ENCODE measurements at regions not wholly inside any gene's neighbourhood (a gene's known extent, or its start where the extent isn't known, plus 50 kb on each side); places are given as distances from the start of the nearest gene placed in this dataset.

DNA sequence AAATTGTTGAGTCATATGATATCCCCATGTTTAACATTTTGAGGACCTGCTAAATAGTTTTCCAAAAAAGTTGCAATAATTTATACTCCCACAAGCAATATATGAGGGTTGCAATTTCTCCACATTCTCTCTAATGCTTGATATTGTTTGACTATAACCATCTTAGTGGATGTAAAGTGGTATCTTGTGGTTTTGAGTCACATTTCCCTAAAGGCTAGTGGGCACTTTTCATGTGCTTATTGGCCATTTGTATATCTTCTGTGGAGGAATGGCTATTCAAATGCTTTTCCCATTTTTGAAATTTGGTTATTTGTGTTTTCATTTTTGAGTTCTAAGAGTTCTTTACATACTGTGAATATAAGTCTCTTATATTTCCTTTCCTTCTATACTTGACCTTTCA, 82.7 kb downstream of the SCG2 start:
- H3K4ac ChIP-seq (ENCODE audit: low read depth, low read length) = no peak overlapping the region
- H2BK20ac ChIP-seq (ENCODE audit: low read depth, low read length, poor library complexity, severe bottlenecking) = no peak overlapping the region
- H3K79me2 ChIP-seq (ENCODE audit: insufficient read depth, low read length) = no peaks in the 10 kb centered on the region
- H3K14ac ChIP-seq (ENCODE audit: insufficient read depth, low read length) = no peak overlapping the region
- H2BK15ac ChIP-seq (ENCODE audit: low read depth, low read length) = no peak overlapping the region
- no peak overlapping the region for H2BK5ac ChIP-seq (ENCODE audit: insufficient read length, low read length)
- no peaks in the 10 kb centered on the region; the same call in 1 of the 2 replicates for H3K27me3 Mint-ChIP-seq (ENCODE audit: low read depth)
- no peak for TF ChIP-seq CTCF (conservative IDR thresholded peaks at IDR 0.05)
- H4K20me1 ChIP-seq (ENCODE audit: control insufficient read depth, insufficient read depth, insufficient read length) = no peaks in the 10 kb centered on the region
- H3K27me3 ChIP-seq (ENCODE audit: insufficient read depth, low read length) = no peaks in the 10 kb centered on the region
- H3K9me3 Mint-ChIP-seq = no peaks in the 10 kb centered on the region
- no peak overlapping the region for H4K91ac ChIP-seq (ENCODE audit: insufficient read length, low read depth, low read length)
- H3K27ac Mint-ChIP-seq = no peak overlapping the region
- no peak overlapping the region for H4K5ac ChIP-seq (ENCODE audit: insufficient read length, low read depth, low read length)
- H3K4me2 ChIP-seq (ENCODE audit: insufficient read depth, insufficient read length, low read length) = no peak overlapping the region
- no peak overlapping the region for H3K4me3 Mint-ChIP-seq
- no peak overlapping the region for H2AFZ ChIP-seq (ENCODE audit: low read length)
- H4K8ac ChIP-seq (replicated peaks; ENCODE audit: insufficient read length, low read depth, low read length) = no peak overlapping the region
- H3K4me1 Mint-ChIP-seq = no peaks in the 10 kb centered on the region
- no peak overlapping the region for H3K56ac ChIP-seq (ENCODE audit: insufficient read length, low read depth, low read length)
- H3K9ac ChIP-seq (ENCODE audit: extremely low read depth, insufficient read length, low read length) = no peak overlapping the region
- no peaks in the 10 kb centered on the region for H3K23me2 ChIP-seq (ENCODE audit: insufficient read length, low read depth, low read length, poor library complexity, severe bottlenecking)
- H2AK5ac ChIP-seq (ENCODE audit: insufficient read length, low read length) = no peak overlapping the region
- H3T11ph ChIP-seq (ENCODE audit: low read length) = no peak overlapping the region
- H3K9me3 ChIP-seq (ENCODE audit: control insufficient read depth, low read depth, low read length) = no peaks in the 10 kb centered on the region
- no peak overlapping the region for H2BK120ac ChIP-seq (ENCODE audit: low read depth, low read length, poor library complexity, severe bottlenecking)
- no peaks in the 10 kb centered on the region for H3K4me1 ChIP-seq (ENCODE audit: insufficient read depth, low read length)
- no peak overlapping the region for H3K18ac ChIP-seq (ENCODE audit: insufficient read length, low read depth, low read length)
- no peaks in the 10 kb centered on the region for H3K79me1 ChIP-seq (ENCODE audit: insufficient read depth, low read depth, low read length, poor library complexity, severe bottlenecking)
- no peak overlapping the region for H2BK12ac ChIP-seq (ENCODE audit: insufficient read length, low read depth, low read length)
- no peaks in the 10 kb centered on the region for H3K36me3 Mint-ChIP-seq (ENCODE audit: insufficient read depth in 1 of 3, low read depth in 3 of 3)
- H3K27ac ChIP-seq (ENCODE audit: insufficient read length, low read depth, low read length) = no peak overlapping the region
- H3K23ac ChIP-seq (ENCODE audit: insufficient read length, low read depth, low read length) = no peak overlapping the region
- no peak for DNase-seq

Data from H9 (cell line).